ENCODE measurements at regions not wholly inside any gene's neighbourhood (a gene's known extent, or its start where the extent isn't known, plus 50 kb on each side); places are given as distances from the start of the nearest gene placed in this dataset.
A peak's percentile ranks its signal among the peaks of the same experiment; 100 is the strongest.

GRCh38 chr11:45554230-45554967, 111.0 kb downstream of the CHST1 start:
- DNase-seq (ENCODE audit: low read depth in 3 of 3): no peak

GRCh38 chr11:45553383-45553936, 112.0 kb downstream of the CHST1 start:
- DNase-seq (ENCODE audit: low read depth in 3 of 3): no peak

- DNase-seq (ENCODE audit: low read depth in 3 of 3): no peak
These were observed 114.2 kb downstream of the CHST1 start for GRCh38 chr11:45551191-45551713.

GRCh38 chr11:45549257-45549656, 116.2 kb downstream of the CHST1 start:
- DNase-seq (ENCODE audit: low read depth in 3 of 3): no peak

GRCh38 chr11:45546366-45546765, 119.1 kb downstream of the CHST1 start:
- no peak for DNase-seq (ENCODE audit: low read depth in 3 of 3)

GRCh38 chr11:45544826-45545225, 120.6 kb downstream of the CHST1 start:
- no peak for DNase-seq (ENCODE audit: low read depth in 3 of 3)

GRCh38 chr11:45543808-45544422, 121.5 kb downstream of the CHST1 start:
- DNase-seq (ENCODE audit: low read depth in 3 of 3): peak in 1 of 3 experiments; percentile 7

- no peak for DNase-seq (ENCODE audit: low read depth in 3 of 3)
These were observed 122.3 kb downstream of the CHST1 start for GRCh38 chr11:45543081-45543480.

- DNase-seq (ENCODE audit: low read depth in 3 of 3): no peak
These were observed 123.6 kb downstream of the CHST1 start for GRCh38 chr11:45541693-45542434.

GRCh38 chr11:45538939-45539338, 126.5 kb downstream of the CHST1 start:
- no peak for DNase-seq (ENCODE audit: low read depth in 3 of 3)

- DNase-seq (ENCODE audit: low read depth in 3 of 3): no peak
These were observed 127.1 kb downstream of the CHST1 start for GRCh38 chr11:45538363-45538762.

GRCh38 chr11:45537614-45538013, 127.8 kb downstream of the CHST1 start:
- no peak for DNase-seq (ENCODE audit: low read depth in 3 of 3)

GRCh38 chr11:45535033-45535432, 130.4 kb downstream of the CHST1 start:
- DNase-seq (ENCODE audit: low read depth in 3 of 3): no peak

- DNase-seq (ENCODE audit: low read depth in 3 of 3): no peak
These were observed 131.3 kb downstream of the CHST1 start for GRCh38 chr11:45534132-45534531.

GRCh38 chr11:45532546-45532945, 132.9 kb downstream of the CHST1 start:
- no peak for DNase-seq (ENCODE audit: low read depth in 3 of 3)

GRCh38 chr11:45530776-45531175, 134.6 kb downstream of the CHST1 start:
- DNase-seq (ENCODE audit: low read depth in 3 of 3): no peak

GRCh38 chr11:45530111-45530510, 135.3 kb downstream of the CHST1 start:
- DNase-seq (ENCODE audit: low read depth in 3 of 3): no peak

- DNase-seq (ENCODE audit: low read depth in 3 of 3): no peak
These were observed 137.0 kb downstream of the CHST1 start for GRCh38 chr11:45528435-45528834.

GRCh38 chr11:45527898-45528297, 137.5 kb downstream of the CHST1 start:
- peak in 1 of 3 experiments; percentile 11 for DNase-seq (ENCODE audit: low read depth in 3 of 3)

GRCh38 chr11:45525393-45525792, 140.0 kb downstream of the CHST1 start:
- no peak for DNase-seq (ENCODE audit: low read depth in 3 of 3)

GRCh38 chr11:45523760-45524159, 141.7 kb downstream of the CHST1 start:
- DNase-seq (ENCODE audit: low read depth in 3 of 3): no peak

GRCh38 chr11:45518833-45519535, 146.4 kb downstream of the CHST1 start:
- no peak for DNase-seq (ENCODE audit: low read depth in 3 of 3)

Data from stimulated activated CD4-positive, alpha-beta T cell treated with anti-CD3 and anti-CD28 coated beads, TNF-alpha, amount 100 ng/mL, for 24 hours (primary cell).